Endodermal cell (in vitro differentiated cells): ENCODE measurements at regions not wholly inside any gene's neighbourhood (a gene's known extent, or its start where the extent isn't known, plus 50 kb on each side); places are given as distances from the start of the nearest gene placed in this dataset.

Experiments
- DNase-seq: peaks from one replicate; pipeline ENCODE4 v3.0.0-alpha.2; 2017
- H3K27ac ChIP-seq: 2 replicates; pipeline ENCODE4 v1.5.1; 2013; ENCODE audit warnings: mild to moderate bottlenecking, low read depth, low read length, moderate library complexity
- H3K27me3 ChIP-seq: 2 replicates; pipeline ENCODE4 v1.6.1; 2013; ENCODE audit warnings: mild to moderate bottlenecking, low read length, moderate library complexity; ENCODE audit not compliant: insufficient read depth, control insufficient read depth, poor library complexity, severe bottlenecking
- H3K36me3 ChIP-seq: 2 replicates; pipeline ENCODE4 v1.7.0; 2013; ENCODE audit warnings: mild to moderate bottlenecking, low read length, moderate library complexity; ENCODE audit not compliant: control insufficient read depth, insufficient read depth
- H3K4me1 ChIP-seq: one replicate; pipeline ENCODE4 v1.7.0; 2013; ENCODE audit warnings: low read length; ENCODE audit not compliant: control insufficient read depth, insufficient read depth
- H3K4me3 ChIP-seq: 2 replicates; pipeline ENCODE4 v1.5.1; 2013; ENCODE audit warnings: mild to moderate bottlenecking, low read length, moderate library complexity
- H3K9ac ChIP-seq: 2 replicates; pipeline ENCODE4 v1.6.1; 2013; ENCODE audit warnings: mild to moderate bottlenecking, low read length, moderate library complexity; ENCODE audit not compliant: poor library complexity, severe bottlenecking; ENCODE audit errors: extremely low read depth
- H3K9me3 ChIP-seq: 2 replicates; pipeline ENCODE4 v1.6.1; 2013; ENCODE audit warnings: mild to moderate bottlenecking, low read length, moderate library complexity; ENCODE audit not compliant: control insufficient read depth
- H3K27ac Mint-ChIP-seq: 2 replicates; pipeline ENCODE4 v1.8.0; 2020; ENCODE audit warnings: mixed read lengths
- H3K27me3 Mint-ChIP-seq: 2 replicates; pipeline ENCODE4 v1.8.0; 2021; ENCODE audit warnings: mild to moderate bottlenecking, mixed read lengths; ENCODE audit not compliant: insufficient read depth
- H3K36me3 Mint-ChIP-seq: 2 replicates; pipeline ENCODE4 v1.8.0; 2020; ENCODE audit warnings: low read depth, mixed read lengths
- H3K4me1 Mint-ChIP-seq: 2 replicates; pipeline ENCODE4 v1.8.0; 2020; ENCODE audit warnings: mixed read lengths
- H3K4me3 Mint-ChIP-seq: 2 replicates; pipeline ENCODE4 v1.8.0; 2020; ENCODE audit warnings: mild to moderate bottlenecking, moderate library complexity, mixed read lengths
- H3K9me3 Mint-ChIP-seq: 2 replicates; pipeline ENCODE4 v1.8.0; 2020; ENCODE audit warnings: mild to moderate bottlenecking, mixed read lengths
- CTCF ChIP-seq: fragments of 200-600 bp; sonication (generic); conservative IDR thresholded peaks from 2 replicates; pipeline ENCODE4 v1.5.0; 2021; ENCODE audit warnings: antibody characterized with exemption, mild to moderate bottlenecking
- WGBS, 2 experiments: methylation state at CpG; one replicate each; pipeline versions ENCODE4 v1.1.5 to v1.1.7; 2013; ENCODE audit warnings: missing lambda C conversion rate in 2 of 2, mixed read lengths in 1 of 2; ENCODE audit not compliant: insufficient coverage in 1 of 2, insufficient read length in 1 of 2; 5-methylcytosine and 5-hydroxymethylcytosine counted together

- H3K27me3 ChIP-seq = no peaks in the 10 kb centered on the region
- no peak overlapping the region for H3K4me3 ChIP-seq
- 91 to 98% methylated on average over 8 to 13 of the region's 13 CpGs for WGBS, 2 experiments
- no peak overlapping the region for H3K27ac Mint-ChIP-seq
- no peaks in the 10 kb centered on the region for H3K4me1 Mint-ChIP-seq
- H3K9me3 ChIP-seq = no peaks in the 10 kb centered on the region
- no peak overlapping the region for H3K4me3 Mint-ChIP-seq
- no peaks in the 10 kb centered on the region for H3K4me1 ChIP-seq
- H3K27ac ChIP-seq = no peak overlapping the region
- H3K9me3 Mint-ChIP-seq = peaks cover 7% of the 10 kb centered on the region
- peaks cover 2% of the 10 kb centered on the region for H3K27me3 Mint-ChIP-seq
- no peaks in the 10 kb centered on the region for H3K36me3 ChIP-seq
- no peak overlapping the region for H3K9ac ChIP-seq
- H3K36me3 Mint-ChIP-seq = no peaks in the 10 kb centered on the region
- DNase-seq = peak; percentile 22
- TF ChIP-seq CTCF = no peak
Measured at GRCh38 chr4:184941671-184942418, 76.4 kb upstream of the HELT start.

GRCh38 chr4:184942444-184943425, 75.6 kb upstream of the HELT start:
- Histone ChIP-seq H3K9ac (no peak overlapping the region), H3K9me3 (no peaks in the 10 kb centered on the region), H3K36me3 (no peaks in the 10 kb centered on the region), H3K4me1 (no peaks in the 10 kb centered on the region), H3K27ac (no peak overlapping the region), H3K27me3 (no peaks in the 10 kb centered on the region), H3K4me3 (no peak overlapping the region)
- Mint-ChIP-seq H3K9me3 (peaks cover 7% of the 10 kb centered on the region), H3K36me3 (no peaks in the 10 kb centered on the region), H3K27me3 (peaks cover 2% of the 10 kb centered on the region), H3K4me3 (no peak overlapping the region), H3K4me1 (no peaks in the 10 kb centered on the region), H3K27ac (no peak overlapping the region)
- WGBS, 2 experiments = 91 to 92% methylated on average over 10 to 13 of the region's 13 CpGs
- TF ChIP-seq CTCF = no peak
- peak; percentile 17 for DNase-seq

DNA sequence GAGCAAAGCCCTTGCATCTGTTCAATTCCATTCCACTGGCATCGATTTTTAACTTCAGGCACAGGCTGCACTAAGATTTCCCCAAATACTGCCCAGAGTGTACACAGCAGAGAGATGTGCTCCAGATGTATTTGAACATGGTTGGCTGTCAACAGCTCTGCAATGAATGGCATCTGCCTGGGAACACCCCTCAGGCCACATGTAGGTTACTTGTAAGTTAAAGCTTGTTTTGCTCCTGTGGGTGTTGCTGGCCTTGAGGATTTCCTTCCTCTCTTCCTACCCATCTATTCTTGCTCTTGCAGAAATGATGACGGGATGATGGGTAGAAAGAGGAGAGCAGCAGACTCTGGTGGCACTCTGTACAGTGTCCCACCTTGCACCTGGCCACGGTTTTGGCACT, 69.3 kb upstream of the HELT start:
- Histone ChIP-seq H3K9ac (no peak overlapping the region), H3K27me3 (no peaks in the 10 kb centered on the region), H3K36me3 (no peaks in the 10 kb centered on the region), H3K27ac (no peak overlapping the region), H3K4me3 (no peak overlapping the region), H3K9me3 (no peaks in the 10 kb centered on the region), H3K4me1 (no peaks in the 10 kb centered on the region)
- Mint-ChIP-seq H3K27ac (no peak overlapping the region), H3K4me3 (no peak overlapping the region), H3K36me3 (no peaks in the 10 kb centered on the region), H3K27me3 (peaks cover 2% of the 10 kb centered on the region), H3K4me1 (no peaks in the 10 kb centered on the region), H3K9me3 (no peaks in the 10 kb centered on the region)
- no peak for TF ChIP-seq CTCF
- peak; percentile 10 for DNase-seq
- WGBS, 2 experiments = 86 to 92% methylated on average over 2 to 3 of the region's 3 CpGs
